ENCODE measurements at regions not wholly inside any gene's neighbourhood (a gene's known extent, or its start where the extent isn't known, plus 50 kb on each side); places are given as distances from the start of the nearest gene placed in this dataset.

DNA sequence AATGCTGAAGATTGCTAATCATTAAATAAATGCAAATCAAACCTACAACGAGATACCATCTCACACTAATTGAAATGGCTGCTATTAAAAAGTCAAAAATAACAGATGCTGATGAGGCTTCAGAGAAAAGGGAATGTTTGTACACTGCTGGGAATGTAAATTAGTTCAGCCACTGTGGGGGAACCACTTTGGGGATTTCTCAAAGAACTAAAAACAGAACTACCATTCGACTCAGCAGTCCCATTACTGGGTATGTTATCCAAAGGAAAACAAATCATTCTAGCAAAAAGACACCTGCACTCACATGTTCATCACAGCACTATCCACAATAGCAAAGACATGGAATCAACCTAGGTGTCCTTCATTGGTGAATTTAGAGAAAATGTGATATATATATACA, 379.0 kb upstream of the CNTNAP2 start:
- TF ChIP-seq POLR2AphosphoS5 (IDR thresholded peaks at IDR 0.05; ENCODE audit: low read depth) (no peak), CREB1 (CRISPR knock-in tag; IDR thresholded peaks at IDR 0.05; ENCODE audit: low read depth) (no peak)
- TF ChIP-seq, protein P1, sequence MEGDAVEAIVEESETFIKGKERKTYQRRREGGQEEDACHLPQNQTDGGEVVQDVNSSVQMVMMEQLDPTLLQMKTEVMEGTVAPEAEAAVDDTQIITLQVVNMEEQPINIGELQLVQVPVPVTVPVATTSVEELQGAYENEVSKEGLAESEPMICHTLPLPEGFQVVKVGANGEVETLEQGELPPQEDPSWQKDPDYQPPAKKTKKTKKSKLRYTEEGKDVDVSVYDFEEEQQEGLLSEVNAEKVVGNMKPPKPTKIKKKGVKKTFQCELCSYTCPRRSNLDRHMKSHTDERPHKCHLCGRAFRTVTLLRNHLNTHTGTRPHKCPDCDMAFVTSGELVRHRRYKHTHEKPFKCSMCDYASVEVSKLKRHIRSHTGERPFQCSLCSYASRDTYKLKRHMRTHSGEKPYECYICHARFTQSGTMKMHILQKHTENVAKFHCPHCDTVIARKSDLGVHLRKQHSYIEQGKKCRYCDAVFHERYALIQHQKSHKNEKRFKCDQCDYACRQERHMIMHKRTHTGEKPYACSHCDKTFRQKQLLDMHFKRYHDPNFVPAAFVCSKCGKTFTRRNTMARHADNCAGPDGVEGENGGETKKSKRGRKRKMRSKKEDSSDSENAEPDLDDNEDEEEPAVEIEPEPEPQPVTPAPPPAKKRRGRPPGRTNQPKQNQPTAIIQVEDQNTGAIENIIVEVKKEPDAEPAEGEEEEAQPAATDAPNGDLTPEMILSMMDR (conservative IDR thresholded peaks at IDR 0.05; ENCODE audit: low read depth in 2 of 2) = no peak
- TF ChIP-seq, protein P2, sequence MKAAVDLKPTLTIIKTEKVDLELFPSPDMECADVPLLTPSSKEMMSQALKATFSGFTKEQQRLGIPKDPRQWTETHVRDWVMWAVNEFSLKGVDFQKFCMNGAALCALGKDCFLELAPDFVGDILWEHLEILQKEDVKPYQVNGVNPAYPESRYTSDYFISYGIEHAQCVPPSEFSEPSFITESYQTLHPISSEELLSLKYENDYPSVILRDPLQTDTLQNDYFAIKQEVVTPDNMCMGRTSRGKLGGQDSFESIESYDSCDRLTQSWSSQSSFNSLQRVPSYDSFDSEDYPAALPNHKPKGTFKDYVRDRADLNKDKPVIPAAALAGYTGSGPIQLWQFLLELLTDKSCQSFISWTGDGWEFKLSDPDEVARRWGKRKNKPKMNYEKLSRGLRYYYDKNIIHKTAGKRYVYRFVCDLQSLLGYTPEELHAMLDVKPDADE (IDR thresholded peaks at IDR 0.05) = no peak

Data from GM23338 (cell line).